ENCODE measurements at regions not wholly inside any gene's neighbourhood (a gene's known extent, or its start where the extent isn't known, plus 50 kb on each side); places are given as distances from the start of the nearest gene placed in this dataset.

GRCh38 chr9:108130905-108131304 is 641.3 kb upstream of the KLF4 start:
- H3K27me3 ChIP-seq (ENCODE audit: low read depth), result no peaks in the 10 kb centered on the region
- no peak overlapping the region for H3K27ac ChIP-seq
- no peaks in the 10 kb centered on the region for H3K9me3 ChIP-seq
- ATAC-seq (no peak), DNase-seq (no peak)
- no peak overlapping the region for H3K4me3 ChIP-seq
- H3K36me3 ChIP-seq, result no peaks in the 10 kb centered on the region
- intact Hi-C loops (cut with DNase I), result no loop called here
- TF ChIP-seq CTCF (IDR thresholded peaks at IDR 0.05), result no peak
- no peaks in the 10 kb centered on the region for H3K4me1 ChIP-seq

- ATAC-seq (no peak), DNase-seq (no peak)
- H3K9me3 ChIP-seq, result no peaks in the 10 kb centered on the region
- H3K27me3 ChIP-seq (ENCODE audit: low read depth), result no peaks in the 10 kb centered on the region
- no peak overlapping the region for H3K27ac ChIP-seq
- no peak overlapping the region for H3K4me3 ChIP-seq
- H3K4me1 ChIP-seq, result no peaks in the 10 kb centered on the region
- intact Hi-C loops (cut with DNase I), result no loop called here
- no peaks in the 10 kb centered on the region for H3K36me3 ChIP-seq
- no peak for TF ChIP-seq CTCF (IDR thresholded peaks at IDR 0.05)
These were observed 636.1 kb upstream of the KLF4 start for GRCh38 chr9:108125625-108126024.

- intact Hi-C loops (cut with DNase I), result no loop called here
- ATAC-seq, result no peak
- Histone ChIP-seq H3K27me3 (ENCODE audit: low read depth) (no peaks in the 10 kb centered on the region), H3K4me1 (no peaks in the 10 kb centered on the region), H3K27ac (no peak overlapping the region), H3K36me3 (no peaks in the 10 kb centered on the region), H3K4me3 (no peak overlapping the region), H3K9me3 (no peaks in the 10 kb centered on the region)
- TF ChIP-seq CTCF (IDR thresholded peaks at IDR 0.05), result no peak
- DNase-seq, result no peak
These were observed 630.1 kb upstream of the KLF4 start for GRCh38 chr9:108119530-108120113.

- TF ChIP-seq CTCF (IDR thresholded peaks at IDR 0.05), result no peak
- Histone ChIP-seq H3K4me3 (no peak overlapping the region), H3K27ac (no peak overlapping the region), H3K4me1 (no peaks in the 10 kb centered on the region), H3K27me3 (ENCODE audit: low read depth) (no peaks in the 10 kb centered on the region), H3K9me3 (no peaks in the 10 kb centered on the region), H3K36me3 (no peaks in the 10 kb centered on the region)
- ATAC-seq (no peak), DNase-seq (no peak)
- intact Hi-C loops (cut with DNase I), result no loop called here
These were observed 628.2 kb upstream of the KLF4 start for GRCh38 chr9:108117795-108118194.

GRCh38 chr9:108117306-108117705 is 627.7 kb upstream of the KLF4 start:
- no peak for TF ChIP-seq CTCF (IDR thresholded peaks at IDR 0.05)
- ATAC-seq (no peak), DNase-seq (no peak)
- intact Hi-C loops (cut with DNase I), result no loop called here
- no peaks in the 10 kb centered on the region for H3K36me3 ChIP-seq
- no peak overlapping the region for H3K27ac ChIP-seq
- no peaks in the 10 kb centered on the region for H3K27me3 ChIP-seq (ENCODE audit: low read depth)
- no peaks in the 10 kb centered on the region for H3K9me3 ChIP-seq
- no peak overlapping the region for H3K4me3 ChIP-seq
- H3K4me1 ChIP-seq, result no peaks in the 10 kb centered on the region

GRCh38 chr9:108113596-108113995 is 624.0 kb upstream of the KLF4 start:
- H3K4me3 ChIP-seq, result no peak overlapping the region
- ATAC-seq (no peak), DNase-seq (no peak)

More at GRCh38 chr9:108113596-108113995, 624.0 kb upstream of the KLF4 start:
- intact Hi-C loops (cut with DNase I), result no loop called here
- Histone ChIP-seq H3K27ac (no peak overlapping the region), H3K27me3 (ENCODE audit: low read depth) (no peaks in the 10 kb centered on the region), H3K36me3 (no peaks in the 10 kb centered on the region), H3K9me3 (no peaks in the 10 kb centered on the region), H3K4me1 (no peaks in the 10 kb centered on the region)
- TF ChIP-seq CTCF (IDR thresholded peaks at IDR 0.05), result no peak

All from lower lobe of right lung (tissue), 2 donors.